HFF-Myc (cell line): ENCODE measurements at regions not wholly inside any gene's neighbourhood (a gene's known extent, or its start where the extent isn't known, plus 50 kb on each side); places are given as distances from the start of the nearest gene placed in this dataset.
"Not testable (repeated sequence)": the region's sequence is repeated elsewhere in the genome, so short reads cannot be mapped to it uniquely, and the experiment has no call there.

Source experiments
- DNase-seq: peaks from one replicate; pipeline ENCODE4 v3.0.0-alpha.2; 2011; ENCODE audit warnings: low read depth; ENCODE audit errors: extremely low read depth
- H3K4me3 ChIP-seq: replicated peaks from 2 replicates; pipeline ENCODE4 v1.5.1; 2011; ENCODE audit warnings: low read depth, mild to moderate bottlenecking, control low read depth, low read length
- CTCF ChIP-seq: IDR thresholded peaks from 2 replicates; pipeline ENCODE4 v1.5.1; 2012; ENCODE audit warnings: mild to moderate bottlenecking, low read depth, low read length, control low read depth; ENCODE audit errors: missing control alignments

GRCh38 chr2:75828826-75829225, 118.1 kb upstream of the GCFC2 start:
- no peak overlapping the region for H3K4me3 ChIP-seq
- no peak for DNase-seq
- TF ChIP-seq CTCF: no peak

GRCh38 chr2:75823515-75823914, 112.8 kb upstream of the GCFC2 start:
- not testable (repeated sequence) for DNase-seq, H3K4me3 ChIP-seq

- no peak overlapping the region for H3K4me3 ChIP-seq
- no peak for DNase-seq
- no peak for TF ChIP-seq CTCF
Observed at GRCh38 chr2:75822336-75822735, 111.6 kb upstream of the GCFC2 start.

- no peak for DNase-seq
- no peak overlapping the region for H3K4me3 ChIP-seq
- no peak for TF ChIP-seq CTCF
Observed at GRCh38 chr2:75820693-75821092, 110.0 kb upstream of the GCFC2 start.

- TF ChIP-seq CTCF: no peak
- H3K4me3 ChIP-seq: no peak overlapping the region
- no peak for DNase-seq
Observed at GRCh38 chr2:75810611-75811330, 100.1 kb upstream of the GCFC2 start.

GRCh38 chr2:75808793-75809535, 98.2 kb upstream of the GCFC2 start:
- DNase-seq: no peak
- H3K4me3 ChIP-seq: no peak overlapping the region
- no peak for TF ChIP-seq CTCF

- no peak overlapping the region for H3K4me3 ChIP-seq
- TF ChIP-seq CTCF: no peak
- no peak for DNase-seq
Observed at GRCh38 chr2:75807992-75808391, 97.3 kb upstream of the GCFC2 start.
